A673 (cell line): ENCODE measurements at regions not wholly inside any gene's neighbourhood (a gene's known extent, or its start where the extent isn't known, plus 50 kb on each side); places are given as distances from the start of the nearest gene placed in this dataset.

ENCODE experiments used
- BruUV-seq: library from RNA; stranded (reverse); fragments of 400-500 nt; replicated peaks from 2 replicates; lab custom pipeline; 2021; lab: Mats Ljungman, UMichigan
- CTCF ChIA-PET: fragments of 300-600 bp; sonication (Branson Sonifier 250); formaldehyde crosslinking; loops from one replicate; lab custom pipeline; 2022; ENCODE audit warnings: antibody characterized with exemption; lab: Charles Lee
- POLR2A ChIA-PET: fragments of 300-600 bp; sonication (Branson Sonifier 250); formaldehyde crosslinking; loops from one replicate; lab custom pipeline; 2022; ENCODE audit warnings: antibody characterized with exemption; ENCODE audit not compliant: low non-redundant PET; lab: Charles Lee
- DNase-seq: peaks from one replicate; pipeline ENCODE4 v3.0.0-alpha.2; 2015; ENCODE audit warnings: low spot score
- H3K27ac ChIP-seq: fragments of 200-600 bp; sonication (generic); 2 replicates; pipeline ENCODE4 v1.5.1; 2016; ENCODE audit warnings: mixed run types, low read depth, mild to moderate bottlenecking, mixed read lengths, antibody characterized with exemption, low read length; ENCODE audit not compliant: poor library complexity, severe bottlenecking
- H3K27me3 ChIP-seq: fragments of 200-600 bp; sonication (generic); replicated peaks from 2 replicates; pipeline ENCODE4 v1.6.1; 2017; ENCODE audit warnings: mixed run types, low read depth, mild to moderate bottlenecking, mixed read lengths, antibody characterized with exemption, low read length; ENCODE audit not compliant: insufficient read depth, poor library complexity
- H3K36me3 ChIP-seq: fragments of 200-600 bp; sonication (generic); 2 replicates; pipeline ENCODE4 v1.6.1; 2016; ENCODE audit warnings: mixed run types, mild to moderate bottlenecking, mixed read lengths, antibody characterized with exemption, low read length; ENCODE audit not compliant: insufficient read depth, poor library complexity, severe bottlenecking
- H3K4me1 ChIP-seq: fragments of 200-600 bp; sonication (generic); 2 replicates; pipeline ENCODE4 v1.6.1; 2017; ENCODE audit warnings: mixed run types, mild to moderate bottlenecking, mixed read lengths, antibody characterized with exemption, low read length; ENCODE audit not compliant: insufficient read depth, poor library complexity, severe bottlenecking
- H3K4me3 ChIP-seq: fragments of 200-600 bp; sonication (generic); 2 replicates; pipeline ENCODE4 v1.5.1; 2016; ENCODE audit warnings: low read depth, mixed run types, mild to moderate bottlenecking, mixed read lengths, low read length; ENCODE audit not compliant: poor library complexity, severe bottlenecking
- H3K9me3 ChIP-seq: fragments of 200-600 bp; sonication (generic); 2 replicates; pipeline ENCODE4 v1.6.1; 2016; ENCODE audit warnings: mixed run types, low read depth, mild to moderate bottlenecking, mixed read lengths, antibody characterized with exemption, low read length; ENCODE audit not compliant: poor library complexity, severe bottlenecking
- CTCF ChIP-seq: fragments of 300-800, 200-600 bp; sonication (generic); conservative IDR thresholded peaks from 2 replicates; pipeline ENCODE4 v1.5.1; 2017; ENCODE audit warnings: low read depth, mild to moderate bottlenecking, antibody characterized with exemption, low read length, moderate library complexity, mixed read lengths
- EZH2 ChIP-seq: fragments of 200-600 bp; sonication (generic); IDR thresholded peaks from 2 replicates; pipeline ENCODE4 v1.6.1; 2017; ENCODE audit warnings: borderline replicate concordance, low read depth, mild to moderate bottlenecking, mixed read lengths, antibody characterized with exemption, low read length; ENCODE audit not compliant: poor library complexity, severe bottlenecking
- intact Hi-C: fragments of 100-400 bp; cut with micrococcal nuclease; formaldehyde crosslinking; loops from one replicate; pipeline ENCODE4 v1.10.0; 2022; ENCODE audit not compliant: unreplicated experiment

- H3K4me1 ChIP-seq: peaks cover under 1% of the 10 kb centered on the region
- no peak overlapping the region for H3K27ac ChIP-seq
- H3K4me3 ChIP-seq: no peak overlapping the region
- ChIA-PET POLR2A (no interaction called here), CTCF (no interaction called here)
- intact Hi-C loops: no loop called here
- no peak for DNase-seq
- no TSS peak for BruUV-seq
- TF ChIP-seq CTCF (no peak), EZH2 (no peak)
- no peaks in the 10 kb centered on the region for H3K9me3 ChIP-seq
- H3K27me3 ChIP-seq: no peaks in the 10 kb centered on the region
- H3K36me3 ChIP-seq: no peaks in the 10 kb centered on the region
Measured at GRCh38 chr5:67976891-67977601, 238.5 kb upstream of the PIK3R1 start.

- Histone ChIP-seq H3K36me3 (no peaks in the 10 kb centered on the region), H3K27ac (no peak overlapping the region), H3K4me1 (peaks cover 9% of the 10 kb centered on the region), H3K27me3 (no peaks in the 10 kb centered on the region), H3K4me3 (no peak overlapping the region), H3K9me3 (no peaks in the 10 kb centered on the region)
- no peak for DNase-seq
- BruUV-seq: no TSS peak
- ChIA-PET POLR2A (no interaction called here), CTCF (no interaction called here)
- TF ChIP-seq EZH2 (no peak), CTCF (no peak)
- intact Hi-C loops: no loop called here
Measured at GRCh38 chr5:67976181-67976580, 239.4 kb upstream of the PIK3R1 start.

GRCh38 chr5:67974471-67974870, 241.1 kb upstream of the PIK3R1 start:
- Histone ChIP-seq H3K36me3 (no peaks in the 10 kb centered on the region), H3K4me3 (no peak overlapping the region), H3K27me3 (no peaks in the 10 kb centered on the region), H3K9me3 (no peaks in the 10 kb centered on the region), H3K27ac (no peak overlapping the region), H3K4me1 (peaks cover 14% of the 10 kb centered on the region)
- ChIA-PET POLR2A (no interaction called here), CTCF (no interaction called here)
- TF ChIP-seq EZH2 (no peak), CTCF (no peak)
- intact Hi-C loops: no loop called here
- no peak for DNase-seq
- BruUV-seq: no TSS peak
